Hematopoietic multipotent progenitor cell (in vitro differentiated cells): ENCODE measurements at regions not wholly inside any gene's neighbourhood (a gene's known extent, or its start where the extent isn't known, plus 50 kb on each side); places are given as distances from the start of the nearest gene placed in this dataset.
A peak's percentile ranks its signal among the peaks of the same experiment; 100 is the strongest.
"Not testable (repeated sequence)": the region's sequence is repeated elsewhere in the genome, so short reads cannot be mapped to it uniquely, and the experiment has no call there.

Experiments used
- DNase-seq, 3 donors: peaks; one replicate each; pipeline ENCODE4 v3.0.0-alpha.2; 2011 to 2015; ENCODE audit warnings: low read depth in 2 of 3, low spot score in 2 of 3

DNA sequence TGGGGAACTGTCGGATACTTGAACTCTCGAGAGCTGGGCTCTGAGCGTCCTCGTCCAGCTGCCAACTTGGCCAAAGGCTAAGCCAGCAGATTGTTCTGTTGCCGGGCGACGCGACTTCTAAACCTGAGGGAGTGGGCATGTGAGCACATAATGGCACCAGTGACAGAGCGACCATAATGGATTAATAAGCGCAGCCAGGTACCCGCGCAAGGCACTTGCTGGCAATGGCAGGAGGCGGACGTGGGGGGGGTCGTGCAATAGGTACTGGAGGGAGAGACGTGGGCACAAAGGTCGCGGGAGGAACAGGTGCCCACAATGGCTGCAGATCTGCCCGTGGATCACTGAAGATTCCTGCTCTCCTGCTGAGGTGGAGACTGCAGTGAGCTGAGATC, 1368.7 kb downstream of the CDH12 start:
- not testable (repeated sequence) for DNase-seq

DNA sequence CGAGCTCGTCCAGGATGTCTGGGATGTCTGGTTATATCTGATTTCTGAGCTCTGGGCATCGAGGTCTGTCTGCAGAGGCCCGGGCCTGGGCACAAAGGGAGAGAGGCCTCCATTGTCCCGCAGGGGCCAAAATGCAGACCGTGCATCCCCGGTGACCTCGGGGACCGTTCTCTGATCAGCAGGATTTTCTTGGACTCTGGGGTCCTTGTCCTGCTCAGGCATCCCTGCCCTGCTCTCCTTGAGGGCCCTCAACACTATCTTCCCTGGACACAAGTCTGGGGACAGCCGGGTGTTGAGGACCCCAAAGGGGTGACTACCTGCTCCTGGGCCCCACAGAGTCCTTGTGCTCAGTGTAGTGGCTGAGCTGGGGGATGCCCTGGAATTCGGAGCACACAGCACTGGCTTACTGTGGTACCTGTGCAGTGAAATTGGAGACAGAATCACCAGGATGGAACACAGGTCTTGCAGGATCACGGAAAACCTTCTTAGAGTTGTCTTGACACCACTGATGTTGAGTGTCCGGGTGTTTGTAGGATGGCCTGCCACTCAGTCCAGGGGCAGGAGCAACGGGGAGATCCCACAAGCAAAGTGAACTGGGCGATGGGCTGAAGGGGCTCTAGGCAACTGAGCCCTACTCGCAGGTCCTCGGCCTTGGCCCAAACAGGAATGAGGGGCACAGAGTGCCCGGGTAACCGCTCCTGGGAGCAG, 1369.2 kb downstream of the CDH12 start:
- not testable (repeated sequence) for DNase-seq

DNA sequence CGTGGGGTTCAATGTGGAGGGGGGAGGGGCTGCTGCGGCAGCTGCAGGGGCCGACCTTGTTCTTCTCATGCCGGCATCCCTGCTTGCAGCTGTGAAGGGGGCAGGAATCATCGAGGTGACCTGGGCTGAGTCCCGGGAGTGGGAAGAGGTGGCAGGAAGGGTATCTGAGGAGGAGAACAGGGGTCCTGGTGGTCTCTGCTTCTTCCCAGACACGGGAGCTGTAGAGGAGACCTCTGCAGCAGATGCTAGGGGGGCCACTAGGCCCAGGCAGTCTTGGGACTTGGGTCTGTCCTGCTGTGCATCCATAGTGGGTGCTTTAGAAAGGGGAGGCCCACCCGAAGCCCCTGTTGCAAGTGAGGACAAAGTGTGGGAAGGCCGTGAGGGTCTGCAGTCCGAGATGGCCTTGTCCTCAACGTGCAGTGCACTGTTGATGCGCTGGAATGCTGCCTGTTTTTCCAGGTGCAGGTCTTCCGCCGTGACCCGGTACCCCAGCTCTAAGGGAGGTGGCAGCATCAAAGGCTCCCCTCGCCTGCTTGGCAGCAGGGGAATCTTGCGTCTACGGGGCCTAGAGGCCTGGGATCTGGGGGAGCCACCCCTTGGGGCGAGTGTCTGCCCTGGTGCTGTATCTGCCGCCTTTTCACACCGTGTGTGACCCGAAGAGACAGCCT, 1370.0 kb downstream of the CDH12 start:
- DNase-seq, result not testable (repeated sequence)

DNA sequence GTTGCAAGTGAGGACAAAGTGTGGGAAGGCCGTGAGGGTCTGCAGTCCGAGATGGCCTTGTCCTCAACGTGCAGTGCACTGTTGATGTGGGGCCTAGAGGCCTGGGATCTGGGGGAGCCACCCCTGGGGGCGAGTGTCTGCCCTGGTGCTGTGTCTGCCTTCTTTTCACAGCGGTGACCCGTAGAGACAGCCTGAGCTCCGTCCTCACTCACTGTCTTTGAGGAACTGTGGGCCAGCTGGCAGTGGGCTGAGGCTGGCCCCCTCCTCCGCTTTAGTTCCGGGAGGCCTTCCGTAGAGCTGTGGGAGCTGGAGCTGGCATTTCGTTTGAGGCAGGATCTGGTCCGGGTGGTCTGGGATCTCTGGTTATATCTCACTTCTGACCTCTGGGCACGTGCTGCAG, 1370.6 kb downstream of the CDH12 start:
- not testable (repeated sequence) for DNase-seq

DNA sequence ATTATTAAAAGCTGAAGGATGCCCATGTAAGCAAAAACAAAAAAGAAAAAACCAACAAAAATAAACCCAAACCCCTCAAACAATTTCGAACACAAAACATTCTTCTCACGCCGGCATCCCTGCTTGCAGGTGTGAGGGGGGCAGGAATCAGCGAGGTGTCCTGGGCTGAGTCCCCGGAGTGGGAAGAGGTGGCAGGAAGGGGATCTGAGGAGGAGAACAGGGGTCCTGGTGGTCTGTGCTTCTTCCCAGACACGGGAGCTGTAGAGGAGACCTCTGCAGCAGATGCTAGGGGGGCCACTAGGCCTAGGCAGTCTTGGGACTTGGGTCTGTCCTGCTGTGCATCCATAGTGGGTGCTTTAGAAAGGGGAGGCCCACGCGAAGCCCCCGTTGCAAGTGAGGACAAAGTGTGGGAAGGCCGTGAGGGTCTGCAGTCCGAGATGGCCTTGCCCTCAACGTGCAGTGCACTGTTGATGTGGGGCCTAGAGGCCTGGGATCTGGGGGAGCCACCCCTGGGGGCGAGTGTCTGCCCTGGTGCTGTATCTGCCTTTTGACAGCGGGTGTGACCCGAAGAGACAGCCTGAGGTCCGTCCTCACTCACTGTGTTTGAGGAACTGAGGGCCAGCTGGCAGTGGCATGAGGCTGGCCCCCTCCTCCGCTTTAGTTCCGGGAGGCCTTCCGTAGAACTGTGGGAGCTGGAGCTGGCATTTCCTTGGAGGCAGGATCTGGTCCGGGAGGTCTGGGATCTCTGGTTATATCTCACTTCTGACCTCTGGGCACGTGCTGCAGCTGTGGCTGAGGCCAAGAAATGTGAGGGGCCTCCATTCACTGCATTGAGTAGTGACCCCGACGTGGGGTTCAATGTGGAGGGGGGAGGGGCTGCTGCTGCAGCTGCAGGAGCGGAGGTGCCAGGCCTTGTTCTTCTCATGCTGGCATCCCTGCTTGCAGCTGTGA, 1371.5 kb downstream of the CDH12 start:
- not testable (repeated sequence) for DNase-seq

DNA sequence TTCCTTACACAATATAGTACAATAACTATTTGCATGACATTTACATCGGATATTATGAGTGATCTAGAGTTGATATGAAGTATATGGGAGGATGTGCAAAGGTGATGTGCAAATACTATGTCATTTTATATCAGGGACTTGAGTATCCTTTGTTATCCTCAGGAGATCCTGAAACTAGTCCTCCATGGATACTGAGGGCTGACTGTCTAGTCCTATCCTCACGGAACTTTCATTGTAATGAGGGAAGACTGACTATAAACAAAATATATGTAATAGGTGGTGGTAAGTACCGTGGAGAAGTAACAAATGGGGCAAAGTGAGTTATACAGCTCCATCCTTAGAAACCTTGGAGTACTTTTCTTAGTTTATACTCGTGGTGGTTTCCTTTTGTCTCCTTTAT, 1373.1 kb downstream of the CDH12 start:
- DNase-seq, result not testable (repeated sequence)

DNA sequence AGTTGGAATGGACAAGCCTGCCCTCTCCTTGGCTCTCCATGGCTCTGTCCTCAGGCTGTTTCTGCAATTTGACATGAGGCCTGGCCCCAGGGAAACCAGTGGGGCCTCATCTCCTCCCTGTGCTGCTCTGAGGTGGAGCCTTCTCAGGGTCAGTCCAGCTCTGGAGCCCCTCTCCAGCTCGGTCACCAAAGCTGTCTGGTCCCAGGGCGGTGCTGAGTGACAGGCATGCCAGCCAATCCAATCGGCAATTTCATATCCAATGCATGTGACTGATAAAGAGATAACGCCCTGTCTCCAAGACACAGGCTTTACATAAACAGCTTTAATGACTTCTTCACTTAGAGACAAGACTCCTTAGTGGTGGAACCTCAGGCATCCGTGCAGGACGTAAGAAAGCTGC, 1379.2 kb downstream of the CDH12 start:
- not testable (repeated sequence) for DNase-seq

DNA sequence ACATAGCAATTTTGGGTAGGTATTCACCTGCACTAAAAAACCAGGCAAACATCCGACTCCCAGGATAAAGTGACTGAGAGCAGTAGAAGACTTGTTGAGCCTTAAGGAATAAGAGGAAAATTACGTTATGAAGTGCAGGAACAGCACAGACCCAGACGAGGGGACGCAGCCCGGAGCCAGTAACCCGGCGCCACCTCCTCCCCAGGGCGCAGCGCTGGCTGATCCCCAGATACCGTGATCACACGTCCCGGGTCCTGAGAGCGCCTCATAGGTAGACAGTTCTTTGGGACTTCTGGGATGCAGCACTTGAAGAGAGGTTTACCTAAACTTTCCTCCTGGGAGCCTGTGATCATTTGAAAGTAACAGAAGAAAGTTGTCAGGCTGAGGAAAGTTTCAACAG, 1379.7 kb downstream of the CDH12 start:
- DNase-seq, result not testable (repeated sequence)

DNA sequence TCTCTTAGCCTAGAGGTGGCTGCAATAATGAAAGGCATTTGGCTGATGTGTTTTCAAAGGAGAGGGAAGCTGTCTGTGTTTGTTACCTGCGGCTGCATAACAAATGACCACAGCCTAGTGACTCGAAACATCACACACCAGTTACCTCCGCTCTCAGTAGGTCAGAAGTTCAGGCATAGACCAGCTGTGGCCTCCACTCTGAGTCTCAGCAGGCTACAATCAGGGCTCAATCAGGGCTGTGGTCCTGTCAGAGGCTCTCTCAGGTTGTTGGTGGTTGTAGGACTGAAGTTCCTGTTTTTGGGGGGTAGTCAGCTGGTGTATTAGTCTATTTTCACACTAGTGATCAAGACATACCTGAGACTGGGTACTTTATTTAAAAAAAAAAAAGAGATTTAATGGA, 1381.5 kb downstream of the CDH12 start:
- DNase-seq, result not testable (repeated sequence)

DNA sequence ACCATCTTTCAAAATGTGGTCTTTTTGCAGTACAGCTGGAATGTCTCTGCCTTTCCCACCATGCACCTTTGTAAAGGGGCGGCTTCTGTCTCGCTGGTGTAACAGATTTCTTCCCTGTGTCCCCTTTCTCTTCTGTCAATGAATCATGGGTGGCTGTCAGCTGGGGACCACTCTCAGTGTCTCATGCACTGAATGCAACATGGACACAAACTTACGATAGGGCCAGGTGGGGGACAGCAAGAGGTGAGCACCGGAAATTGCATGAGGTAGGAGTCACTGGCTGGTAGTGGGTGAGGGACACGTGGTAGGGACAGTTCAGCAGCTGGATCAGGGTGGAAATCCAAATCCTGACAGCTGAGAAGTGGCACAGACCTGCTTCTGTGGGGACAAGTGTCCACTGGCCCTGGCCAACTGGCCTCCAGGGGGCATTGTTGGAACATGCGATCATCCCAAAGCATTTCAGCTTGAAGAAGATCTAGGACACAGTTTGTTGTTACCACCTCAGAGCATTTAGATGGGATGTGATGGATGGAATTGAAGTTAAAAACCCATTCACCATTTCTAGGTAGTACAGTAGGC, 1383.5 kb downstream of the CDH12 start:
- not testable (repeated sequence) for DNase-seq

DNA sequence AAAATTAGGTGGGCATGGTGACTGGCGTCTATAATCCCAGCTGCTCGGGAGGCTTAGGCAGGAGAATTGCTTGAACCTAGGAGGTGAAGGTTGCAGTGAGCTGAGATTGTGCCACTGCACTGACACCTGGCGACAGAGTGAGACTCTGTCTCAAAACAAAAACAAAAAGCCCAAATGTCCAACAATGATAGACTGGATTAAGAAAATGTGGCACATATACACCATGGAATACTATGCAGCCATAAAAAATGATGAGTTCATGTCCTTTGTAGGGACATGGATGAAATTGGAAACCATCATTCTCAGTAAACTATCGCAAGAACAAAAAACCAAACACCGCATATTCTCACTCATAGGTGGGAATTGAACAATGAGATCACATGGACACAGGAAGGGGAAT, 1385.6 kb downstream of the CDH12 start:
- not testable (repeated sequence) for DNase-seq

DNA sequence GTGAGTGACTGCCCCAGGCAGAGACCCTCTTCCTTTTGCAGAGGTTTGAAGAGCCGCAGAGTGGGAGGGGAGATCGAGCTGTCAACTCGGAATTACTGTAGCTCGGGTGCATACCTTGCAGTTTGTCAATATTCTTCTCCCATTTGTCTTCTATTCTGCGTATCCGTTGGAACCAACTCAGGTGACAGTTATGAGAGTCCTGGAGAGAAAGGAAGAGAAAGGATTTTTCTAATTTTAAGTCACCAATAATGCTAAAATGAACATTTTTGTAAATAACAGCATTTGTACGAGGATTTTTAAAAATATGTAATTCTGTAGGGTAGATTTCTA, 1393.4 kb downstream of the CDH12 start:
- DNase-seq, result not testable (repeated sequence)

DNA sequence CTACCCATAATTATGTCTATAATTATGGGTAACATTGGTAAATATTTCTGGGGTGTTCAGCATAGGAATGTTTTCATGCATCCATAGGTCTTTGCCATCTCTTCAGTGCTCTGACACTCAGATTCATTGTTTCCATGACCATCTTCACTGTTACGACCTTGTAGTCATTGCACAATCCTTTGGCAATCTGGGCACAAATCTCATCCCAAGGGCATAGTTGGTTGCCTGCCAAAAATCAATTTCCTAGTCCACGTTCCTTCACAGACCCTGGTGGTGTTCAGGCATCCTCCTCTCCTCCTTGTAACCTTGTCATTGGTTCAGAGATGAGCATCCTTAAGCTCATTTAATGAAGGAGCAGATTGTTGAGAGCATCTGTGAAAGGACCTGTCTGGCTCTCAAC, 1400.7 kb downstream of the CDH12 start:
- no peak for DNase-seq

DNA sequence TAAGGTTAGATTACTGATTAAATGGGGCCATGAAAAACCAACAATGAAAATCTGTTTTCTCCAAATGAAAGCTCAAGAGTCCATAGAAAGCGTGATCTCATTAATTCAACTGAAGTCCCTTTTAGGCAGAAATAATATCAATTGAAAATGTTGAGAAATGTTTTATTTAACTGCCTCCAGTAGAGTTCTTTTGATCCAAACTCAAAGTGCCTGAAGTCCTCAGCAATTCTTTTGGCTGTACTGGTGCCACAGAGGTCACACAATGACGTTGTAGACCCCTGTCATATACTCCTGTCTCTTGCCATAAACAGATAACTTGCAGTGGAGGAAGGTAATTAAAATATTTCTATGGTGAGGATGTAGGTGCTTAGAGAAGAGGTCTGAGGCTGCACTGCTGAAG, 1420.5 kb downstream of the CDH12 start:
- DNase-seq, result no peak

DNA sequence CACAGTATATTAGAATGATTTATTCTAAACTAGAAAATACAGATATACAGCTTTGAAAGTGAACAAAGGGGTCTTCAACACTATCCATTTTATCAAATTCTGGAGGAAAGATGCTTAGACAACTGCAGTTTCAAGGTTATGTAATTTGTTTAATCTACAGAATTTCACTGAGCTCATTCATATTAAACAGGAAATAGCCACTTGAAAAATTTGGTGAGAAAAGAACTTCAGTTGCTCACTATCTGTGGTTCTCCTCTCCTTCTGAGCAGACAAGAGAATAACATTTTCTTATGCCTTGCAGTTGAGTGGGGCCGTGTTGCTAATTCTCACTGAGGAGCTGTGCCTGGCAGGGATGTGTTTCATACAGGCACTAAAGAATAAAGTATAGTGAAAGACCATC, 1428.2 kb downstream of the CDH12 start:
- DNase-seq, result no peak

DNA sequence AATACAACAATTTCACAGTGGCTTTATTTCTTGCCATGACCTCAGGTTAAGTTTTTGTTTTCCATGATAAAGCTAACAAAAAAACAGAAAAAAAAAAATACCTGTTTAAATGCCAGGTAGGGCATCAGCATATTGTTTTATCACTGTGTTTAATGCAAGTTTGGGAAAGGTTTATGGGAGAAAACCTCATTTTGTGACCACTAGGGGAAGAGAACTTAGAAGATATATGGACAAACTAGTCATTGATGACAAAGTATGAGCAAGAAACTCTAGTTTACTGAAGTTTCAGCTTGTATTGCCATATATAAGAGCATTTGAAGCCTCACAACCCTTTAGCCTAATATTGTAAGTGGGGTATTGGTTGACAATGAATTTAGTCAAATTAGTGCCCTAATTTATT, 1431.4 kb upstream of the CDH18 start:
- no peak for DNase-seq

DNA sequence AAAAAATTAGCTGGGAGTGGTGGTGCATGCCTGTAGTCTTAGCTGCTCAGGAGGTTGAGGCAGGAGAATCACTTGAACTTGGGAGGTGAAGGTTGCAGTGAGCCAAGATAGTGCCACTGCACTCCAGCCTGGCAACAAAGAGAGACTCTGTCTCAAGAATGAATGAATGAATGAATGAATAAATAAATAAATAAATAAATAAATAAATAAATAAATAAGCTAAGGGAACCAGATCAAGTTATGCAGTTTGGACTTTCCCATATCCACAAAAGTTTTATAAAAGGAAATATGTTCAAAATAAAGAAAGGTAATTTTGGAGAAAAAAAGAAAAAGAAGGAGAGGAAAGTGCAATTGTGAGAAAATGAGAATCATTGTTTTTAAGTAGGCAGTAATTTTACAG, 1414.1 kb upstream of the CDH18 start:
- DNase-seq, result not testable (repeated sequence)

DNA sequence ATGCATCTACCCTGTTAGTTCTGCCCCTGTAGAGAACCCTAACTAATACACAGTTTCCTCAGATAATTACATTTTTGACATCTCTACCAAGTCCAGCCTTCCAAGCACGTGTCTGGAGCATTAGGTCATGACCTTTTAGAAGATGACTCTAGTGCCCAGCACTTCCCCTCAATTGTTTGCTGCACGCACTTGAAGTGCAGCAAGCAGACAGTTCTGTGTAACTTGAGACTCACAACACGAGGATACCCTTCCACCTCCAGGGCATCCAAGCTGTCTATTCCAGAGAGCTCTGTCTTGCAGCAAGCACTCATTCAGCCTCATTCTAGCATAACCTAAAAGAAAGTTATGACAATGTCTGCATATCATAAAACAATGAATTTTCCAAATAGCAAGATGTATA, 1410.5 kb upstream of the CDH18 start:
- no peak for DNase-seq

DNA sequence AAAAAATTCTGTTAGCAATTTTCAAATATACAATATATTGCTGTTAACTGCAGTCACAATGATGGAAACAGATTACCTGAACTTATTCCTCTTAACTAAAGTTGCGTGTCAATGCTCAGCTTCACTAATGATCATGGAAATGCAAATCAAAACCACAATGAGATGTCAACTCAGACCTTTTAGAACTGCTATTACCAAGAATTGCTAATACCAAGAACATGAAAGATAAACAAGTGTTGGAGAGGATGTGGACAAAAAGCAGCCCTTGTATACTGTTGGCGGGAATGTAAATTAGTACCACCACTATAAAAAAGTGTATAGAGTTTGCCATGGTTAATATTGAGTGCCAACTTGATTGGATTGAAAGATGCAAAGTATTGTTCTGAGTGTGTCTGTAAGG, 1409.7 kb upstream of the CDH18 start:
- DNase-seq, result no peak

DNA sequence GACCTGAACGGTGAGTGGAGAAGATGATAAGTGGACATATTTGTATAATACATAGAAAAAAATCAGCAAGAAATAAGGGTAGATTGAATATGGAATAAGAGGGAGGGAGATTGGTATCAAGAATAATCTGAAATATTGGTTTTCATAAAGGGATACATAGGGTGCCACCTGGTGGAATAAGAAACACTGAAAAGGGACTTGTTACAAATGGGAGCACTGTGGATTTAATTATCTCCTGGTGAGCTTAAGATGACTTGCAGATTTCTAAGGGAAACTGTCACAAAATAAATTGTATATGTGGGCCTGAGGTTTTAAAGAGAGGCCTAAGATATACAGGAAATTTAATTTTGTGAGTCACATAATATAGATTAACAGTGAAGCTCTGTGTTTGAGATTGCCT, 1403.5 kb upstream of the CDH18 start:
- peak in 1 of 3 donors; percentile 9 for DNase-seq

DNA sequence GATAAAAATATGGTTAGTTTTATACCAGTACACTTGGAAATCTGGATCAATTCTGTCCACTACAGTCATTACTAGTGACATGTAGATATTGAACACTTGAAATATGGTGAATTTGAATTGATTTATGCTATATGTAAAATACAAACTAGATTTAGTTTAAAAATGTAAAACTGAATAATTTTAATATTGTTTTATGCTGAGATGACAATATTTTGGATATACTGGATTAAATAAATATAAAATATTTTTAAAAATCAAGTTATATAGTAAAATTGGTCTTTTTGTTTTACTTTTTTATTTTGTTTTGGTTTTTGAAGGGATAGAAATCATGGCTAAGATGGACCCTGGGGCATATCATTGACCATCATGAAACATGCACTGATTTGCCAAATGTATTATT, 1372.8 kb upstream of the CDH18 start:
- not testable (repeated sequence) for DNase-seq
